PFSK-1 (cell line): ENCODE measurements at regions not wholly inside any gene's neighbourhood (a gene's known extent, or its start where the extent isn't known, plus 50 kb on each side); places are given as distances from the start of the nearest gene placed in this dataset.

Experiments
- POLR2AphosphoS5 ChIP-seq: IDR thresholded peaks from 2 replicates; pipeline ENCODE4 v1.6.1; 2012; ENCODE audit warnings: low read depth, mild to moderate bottlenecking, control low read depth, low read length, moderate library complexity
- TF ChIP-seq, protein P1 (sequence below), 2 experiments: IDR thresholded peaks; 2 replicates each; pipeline versions ENCODE4 v1.6.1 to v1.8.0; 2011 to 2012; ENCODE audit warnings: low read depth in 2 of 2, low read length in 2 of 2, control low read depth in 1 of 2, inconsistent platforms in 1 of 2, mild to moderate bottlenecking in 1 of 2, moderate library complexity in 1 of 2; ENCODE audit not compliant: insufficient read depth in 1 of 2

DNA sequence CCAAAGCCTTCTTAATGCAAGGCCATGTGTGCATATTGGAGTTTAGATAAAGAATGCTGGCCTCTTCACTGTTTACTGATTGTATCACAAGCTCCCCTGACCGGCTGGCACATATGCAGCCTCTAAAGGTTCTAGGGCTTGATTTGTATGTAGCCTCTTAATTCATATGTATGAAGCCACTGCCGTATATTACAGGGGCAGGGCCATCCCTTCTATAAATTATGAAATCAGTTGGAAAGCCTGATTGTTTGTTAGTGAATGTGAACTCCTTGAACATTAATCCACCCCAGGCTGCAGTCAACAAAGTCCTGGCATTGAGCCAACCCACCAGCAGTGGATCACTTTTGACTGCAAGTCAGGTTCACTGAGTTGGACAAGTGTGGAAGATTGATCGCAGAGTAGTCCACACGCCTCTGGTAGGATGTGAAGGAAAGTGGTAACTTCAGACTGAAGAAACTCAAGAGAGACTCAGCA lies 61.6 kb upstream of the PARD3B start:
- TF ChIP-seq POLR2AphosphoS5 = no peak
- TF ChIP-seq, protein P1, sequence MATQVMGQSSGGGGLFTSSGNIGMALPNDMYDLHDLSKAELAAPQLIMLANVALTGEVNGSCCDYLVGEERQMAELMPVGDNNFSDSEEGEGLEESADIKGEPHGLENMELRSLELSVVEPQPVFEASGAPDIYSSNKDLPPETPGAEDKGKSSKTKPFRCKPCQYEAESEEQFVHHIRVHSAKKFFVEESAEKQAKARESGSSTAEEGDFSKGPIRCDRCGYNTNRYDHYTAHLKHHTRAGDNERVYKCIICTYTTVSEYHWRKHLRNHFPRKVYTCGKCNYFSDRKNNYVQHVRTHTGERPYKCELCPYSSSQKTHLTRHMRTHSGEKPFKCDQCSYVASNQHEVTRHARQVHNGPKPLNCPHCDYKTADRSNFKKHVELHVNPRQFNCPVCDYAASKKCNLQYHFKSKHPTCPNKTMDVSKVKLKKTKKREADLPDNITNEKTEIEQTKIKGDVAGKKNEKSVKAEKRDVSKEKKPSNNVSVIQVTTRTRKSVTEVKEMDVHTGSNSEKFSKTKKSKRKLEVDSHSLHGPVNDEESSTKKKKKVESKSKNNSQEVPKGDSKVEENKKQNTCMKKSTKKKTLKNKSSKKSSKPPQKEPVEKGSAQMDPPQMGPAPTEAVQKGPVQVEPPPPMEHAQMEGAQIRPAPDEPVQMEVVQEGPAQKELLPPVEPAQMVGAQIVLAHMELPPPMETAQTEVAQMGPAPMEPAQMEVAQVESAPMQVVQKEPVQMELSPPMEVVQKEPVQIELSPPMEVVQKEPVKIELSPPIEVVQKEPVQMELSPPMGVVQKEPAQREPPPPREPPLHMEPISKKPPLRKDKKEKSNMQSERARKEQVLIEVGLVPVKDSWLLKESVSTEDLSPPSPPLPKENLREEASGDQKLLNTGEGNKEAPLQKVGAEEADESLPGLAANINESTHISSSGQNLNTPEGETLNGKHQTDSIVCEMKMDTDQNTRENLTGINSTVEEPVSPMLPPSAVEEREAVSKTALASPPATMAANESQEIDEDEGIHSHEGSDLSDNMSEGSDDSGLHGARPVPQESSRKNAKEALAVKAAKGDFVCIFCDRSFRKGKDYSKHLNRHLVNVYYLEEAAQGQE (IDR thresholded peaks at IDR 0.05; ENCODE audit: insufficient read depth in 1 of 2, low read depth in 2 of 2, low read length in 2 of 2) = no peak
